Mesenchymal stem cell (in vitro differentiated cells and primary cell): ENCODE measurements at regions not wholly inside any gene's neighbourhood (a gene's known extent, or its start where the extent isn't known, plus 50 kb on each side); places are given as distances from the start of the nearest gene placed in this dataset.
A peak's percentile ranks its signal among the peaks of the same experiment; 100 is the strongest.

Experiments
- DNase-seq: peaks from one replicate; pipeline ENCODE4 v3.0.0-alpha.2; 2013
- H2AFZ ChIP-seq: one replicate; pipeline ENCODE4 v1.6.1; 2013; ENCODE audit warnings: low read depth, mild to moderate bottlenecking, control low read depth, inconsistent platforms, low read length, moderate library complexity
- H2AK5ac ChIP-seq: 2 replicates; pipeline ENCODE4 v1.6.1; 2013; ENCODE audit warnings: low read length, moderate library complexity, mild to moderate bottlenecking, inconsistent platforms; ENCODE audit not compliant: severe bottlenecking
- H2BK120ac ChIP-seq: one replicate; pipeline ENCODE4 v1.6.1; 2013; ENCODE audit warnings: low read depth, mild to moderate bottlenecking, inconsistent platforms, low read length, moderate library complexity
- H2BK12ac ChIP-seq, 2 experiments: one replicate each; pipeline ENCODE4 v1.6.1; 2013; ENCODE audit warnings: inconsistent platforms in 2 of 2, low read length in 2 of 2, mild to moderate bottlenecking in 2 of 2, moderate library complexity in 2 of 2, control low read depth in 1 of 2
- H2BK15ac ChIP-seq: one replicate; pipeline ENCODE4 v1.6.1; 2013; ENCODE audit warnings: mild to moderate bottlenecking, low read depth, inconsistent platforms; ENCODE audit not compliant: poor library complexity, severe bottlenecking
- H2BK5ac ChIP-seq: 2 replicates; pipeline ENCODE4 v1.6.1; 2013; ENCODE audit warnings: low read depth, mild to moderate bottlenecking, low read length, control low read depth, inconsistent platforms; ENCODE audit not compliant: poor library complexity, severe bottlenecking
- H3K14ac ChIP-seq, 2 experiments: one replicate each; pipeline ENCODE4 v1.6.1; 2013; ENCODE audit warnings: inconsistent platforms in 2 of 2, low read length in 2 of 2, control low read depth in 1 of 2, mild to moderate bottlenecking in 1 of 2, moderate library complexity in 1 of 2
- H3K18ac ChIP-seq, 2 experiments: one replicate each; pipeline ENCODE4 v1.6.1; 2013; ENCODE audit warnings: inconsistent platforms in 2 of 2, low read length in 2 of 2, control low read depth in 1 of 2, low read depth in 1 of 2, mild to moderate bottlenecking in 1 of 2
- H3K23ac ChIP-seq, 2 experiments: one replicate each; pipeline ENCODE4 v1.6.1; 2013; ENCODE audit warnings: inconsistent platforms in 2 of 2, low read length in 2 of 2, mild to moderate bottlenecking in 2 of 2, moderate library complexity in 2 of 2, control low read depth in 1 of 2
- H3K27ac ChIP-seq: 2 replicates; pipeline ENCODE4 v1.5.1; 2013; ENCODE audit warnings: mild to moderate bottlenecking, moderate library complexity, low read length, control low read depth, inconsistent platforms; ENCODE audit not compliant: poor library complexity, severe bottlenecking
- H3K27me3 ChIP-seq, 2 experiments: 2 replicates each; pipeline versions ENCODE4 v1.6.1 to v1.7.0; 2013; ENCODE audit warnings: low read length in 2 of 2, mild to moderate bottlenecking in 2 of 2, moderate library complexity in 2 of 2, control low read depth in 1 of 2, inconsistent platforms in 1 of 2; ENCODE audit not compliant: control insufficient read depth in 1 of 2, insufficient read depth in 1 of 2
- H3K36me3 ChIP-seq, 2 experiments: 2 replicates each; pipeline versions ENCODE4 v1.6.1 to v1.7.0; 2013; ENCODE audit warnings: low read length in 2 of 2, control low read depth in 1 of 2, inconsistent platforms in 1 of 2, low read depth in 1 of 2, mild to moderate bottlenecking in 1 of 2; ENCODE audit not compliant: insufficient read depth in 2 of 2, control insufficient read depth in 1 of 2
- H3K4ac ChIP-seq, 2 experiments: one replicate each; pipeline ENCODE4 v1.6.1; 2013; ENCODE audit warnings: inconsistent platforms in 2 of 2, low read length in 2 of 2, mild to moderate bottlenecking in 2 of 2, moderate library complexity in 2 of 2, control low read depth in 1 of 2, low read depth in 1 of 2
- H3K4me1 ChIP-seq: 2 replicates; pipeline ENCODE4 v1.6.1; 2013; ENCODE audit warnings: low read depth, low read length, control low read depth; ENCODE audit not compliant: control insufficient read depth, insufficient read depth
- H3K4me2 ChIP-seq: 2 replicates; pipeline ENCODE4 v1.6.1; 2013; ENCODE audit warnings: low read length, mild to moderate bottlenecking, inconsistent platforms; ENCODE audit not compliant: poor library complexity, severe bottlenecking
- H3K4me3 ChIP-seq, 2 experiments: 2 replicates each; pipeline versions ENCODE4 v1.5.1 to v1.7.0; 2013; ENCODE audit warnings: low read length in 2 of 2, mild to moderate bottlenecking in 2 of 2, control low read depth in 1 of 2, low read depth in 1 of 2; ENCODE audit not compliant: insufficient read depth in 1 of 2
- H3K79me1 ChIP-seq: replicated peaks from 2 replicates; pipeline ENCODE4 v1.6.1; 2013; ENCODE audit warnings: mild to moderate bottlenecking, control low read depth, low read length, inconsistent platforms; ENCODE audit not compliant: poor library complexity, severe bottlenecking
- H3K9ac ChIP-seq: 2 replicates; pipeline ENCODE4 v1.7.0; 2013; ENCODE audit warnings: mild to moderate bottlenecking, low read length, moderate library complexity
- H3K9me3 ChIP-seq: 2 replicates; pipeline ENCODE4 v1.7.0; 2013; ENCODE audit warnings: mild to moderate bottlenecking, low read length; ENCODE audit not compliant: control insufficient read depth
- H4K8ac ChIP-seq: one replicate; pipeline ENCODE4 v1.6.1; 2013; ENCODE audit warnings: inconsistent platforms, mild to moderate bottlenecking, low read length, moderate library complexity
- H4K91ac ChIP-seq: one replicate; pipeline ENCODE4 v1.6.1; 2013; ENCODE audit warnings: mild to moderate bottlenecking, low read length, inconsistent platforms
- WGBS: methylation state at CpG from one replicate; pipeline ENCODE4 v1.1.7; 2013; ENCODE audit warnings: mixed read lengths; 5-methylcytosine and 5-hydroxymethylcytosine counted together

GRCh38 chr2:107001062-107001461 lies 115.1 kb upstream of the ST6GAL2 start:
- Histone ChIP-seq H4K8ac (no peak overlapping the region), H2AK5ac (no peak overlapping the region), H3K36me3 (no peaks in the 10 kb centered on the region), H3K23ac (no peak overlapping the region), H3K27me3 (peaks cover 0 to 41% of the 10 kb centered on the region in 2 experiments), H2BK5ac (no peak overlapping the region), H3K4me2 (no peak overlapping the region), H3K14ac (no peak overlapping the region), H2BK120ac (no peak overlapping the region), H3K18ac (no peak overlapping the region), H3K4me3 (no peak overlapping the region), H3K9ac (no peak overlapping the region), H2BK12ac (no peak overlapping the region), H3K9me3 (no peaks in the 10 kb centered on the region), H3K4me1 (peaks cover 4% of the 10 kb centered on the region), H3K79me1 (no peaks in the 10 kb centered on the region), H3K27ac (no peak overlapping the region), H4K91ac (no peak overlapping the region), H2BK15ac (no peak overlapping the region), H2AFZ (no peak overlapping the region), H3K4ac (no peak overlapping the region)
- no peak for DNase-seq
- WGBS = no CpG with 5 or more reads among the region's 2 CpGs

- 78% methylated on average over 5 of the region's 5 CpGs for whole genome bisulfite sequencing
These were observed 115.6 kb upstream of the ST6GAL2 start for GRCh38 chr2:107001551-107001950.

GRCh38 chr2:107001964-107002696 lies 116.2 kb upstream of the ST6GAL2 start:
- Histone ChIP-seq H2AFZ (no peak overlapping the region), H3K23ac (no peak overlapping the region), H3K4ac (no peak overlapping the region), H3K4me2 (no peak overlapping the region), H2BK120ac (no peak overlapping the region), H3K79me1 (no peaks in the 10 kb centered on the region), H2BK5ac (no peak overlapping the region), H3K27ac (no peak overlapping the region), H3K4me1 (no peaks in the 10 kb centered on the region), H4K91ac (no peak overlapping the region), H2AK5ac (no peak overlapping the region), H4K8ac (no peak overlapping the region), H2BK12ac (no peak overlapping the region), H3K14ac (no peak overlapping the region), H3K27me3 (peaks cover 0 to 38% of the 10 kb centered on the region in 2 experiments), H3K18ac (no peak overlapping the region), H2BK15ac (no peak overlapping the region), H3K36me3 (no peaks in the 10 kb centered on the region), H3K4me3 (no peak overlapping the region), H3K9ac (no peak overlapping the region), H3K9me3 (no peaks in the 10 kb centered on the region)
- DNase-seq = peak; percentile 27
- WGBS = 42% methylated on average over 3 of the region's 4 CpGs

More at GRCh38 chr2:107001551-107001950, 115.6 kb upstream of the ST6GAL2 start:
- Histone ChIP-seq H2BK15ac (no peak overlapping the region), H3K4me3 (no peak overlapping the region), H2BK120ac (no peak overlapping the region), H3K27me3 (peaks cover 0 to 41% of the 10 kb centered on the region in 2 experiments), H3K4me2 (no peak overlapping the region), H2BK5ac (no peak overlapping the region), H3K18ac (no peak overlapping the region), H3K9me3 (no peaks in the 10 kb centered on the region), H3K4me1 (peaks cover under 1% of the 10 kb centered on the region), H2AFZ (no peak overlapping the region), H3K4ac (no peak overlapping the region), H3K9ac (no peak overlapping the region), H2BK12ac (no peak overlapping the region), H2AK5ac (no peak overlapping the region), H4K8ac (no peak overlapping the region), H3K79me1 (no peaks in the 10 kb centered on the region), H3K14ac (no peak overlapping the region), H3K36me3 (no peaks in the 10 kb centered on the region), H3K23ac (no peak overlapping the region), H4K91ac (no peak overlapping the region), H3K27ac (no peak overlapping the region)
- no peak for DNase-seq

DNA sequence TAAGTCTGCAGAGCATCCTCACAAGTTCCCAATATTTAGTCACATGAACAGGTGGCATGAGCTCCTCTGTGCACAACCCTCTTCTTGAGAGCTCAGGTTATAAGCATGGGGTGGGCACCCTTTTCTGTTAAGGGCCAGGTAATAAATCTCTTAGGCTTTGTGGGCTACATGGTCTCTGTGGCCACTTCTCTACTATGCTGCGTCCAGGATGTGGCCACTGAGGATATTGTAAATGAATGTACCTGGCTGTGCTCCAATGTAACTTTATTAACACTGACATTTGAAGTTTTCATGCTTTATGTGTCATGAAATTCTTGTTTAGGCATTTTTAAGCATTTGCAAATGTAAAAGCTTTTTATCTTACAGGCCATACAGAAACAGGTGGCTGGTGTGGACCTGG lies 116.8 kb upstream of the ST6GAL2 start:
- peaks cover 0 to 32% of the 10 kb centered on the region in 2 experiments for H3K27me3 ChIP-seq
- no peak overlapping the region for H4K91ac ChIP-seq
- WGBS = 40% methylated on average over 1 of the region's 1 CpG

More for the DNA sequence above, 116.8 kb upstream of the ST6GAL2 start:
- DNase-seq = no peak
- H3K18ac ChIP-seq = no peak overlapping the region
- no peak overlapping the region for H2BK120ac ChIP-seq
- H3K4me1 ChIP-seq = no peaks in the 10 kb centered on the region
- no peak overlapping the region for H3K23ac ChIP-seq
- no peak overlapping the region for H2AK5ac ChIP-seq
- no peaks in the 10 kb centered on the region for H3K36me3 ChIP-seq
- no peak overlapping the region for H2BK5ac ChIP-seq
- H2BK15ac ChIP-seq = no peak overlapping the region
- H3K9ac ChIP-seq = no peak overlapping the region
- H3K4me2 ChIP-seq = no peak overlapping the region
- H3K14ac ChIP-seq = no peak overlapping the region
- no peak overlapping the region for H4K8ac ChIP-seq
- H2AFZ ChIP-seq = no peak overlapping the region
- H3K9me3 ChIP-seq = no peaks in the 10 kb centered on the region
- no peak overlapping the region for H3K4ac ChIP-seq
- no peak overlapping the region for H3K4me3 ChIP-seq
- H3K27ac ChIP-seq = no peak overlapping the region
- H3K79me1 ChIP-seq = no peaks in the 10 kb centered on the region
- no peak overlapping the region for H2BK12ac ChIP-seq
